Skeletal muscle cell (primary cell): ENCODE measurements at regions not wholly inside any gene's neighbourhood (a gene's known extent, or its start where the extent isn't known, plus 50 kb on each side); places are given as distances from the start of the nearest gene placed in this dataset.
"Not testable (repeated sequence)": the region's sequence is repeated elsewhere in the genome, so short reads cannot be mapped to it uniquely, and the experiment has no call there.

ENCODE experiments used
- DNase-seq: peaks from one replicate; pipeline ENCODE4 v3.0.0-alpha.2; 2010; ENCODE audit warnings: low read depth
- H3K4me3 ChIP-seq: 2 replicates; pipeline ENCODE4 v1.5.1; 2011; ENCODE audit warnings: low read depth, mild to moderate bottlenecking, control low read depth, low read length, moderate library complexity

DNA sequence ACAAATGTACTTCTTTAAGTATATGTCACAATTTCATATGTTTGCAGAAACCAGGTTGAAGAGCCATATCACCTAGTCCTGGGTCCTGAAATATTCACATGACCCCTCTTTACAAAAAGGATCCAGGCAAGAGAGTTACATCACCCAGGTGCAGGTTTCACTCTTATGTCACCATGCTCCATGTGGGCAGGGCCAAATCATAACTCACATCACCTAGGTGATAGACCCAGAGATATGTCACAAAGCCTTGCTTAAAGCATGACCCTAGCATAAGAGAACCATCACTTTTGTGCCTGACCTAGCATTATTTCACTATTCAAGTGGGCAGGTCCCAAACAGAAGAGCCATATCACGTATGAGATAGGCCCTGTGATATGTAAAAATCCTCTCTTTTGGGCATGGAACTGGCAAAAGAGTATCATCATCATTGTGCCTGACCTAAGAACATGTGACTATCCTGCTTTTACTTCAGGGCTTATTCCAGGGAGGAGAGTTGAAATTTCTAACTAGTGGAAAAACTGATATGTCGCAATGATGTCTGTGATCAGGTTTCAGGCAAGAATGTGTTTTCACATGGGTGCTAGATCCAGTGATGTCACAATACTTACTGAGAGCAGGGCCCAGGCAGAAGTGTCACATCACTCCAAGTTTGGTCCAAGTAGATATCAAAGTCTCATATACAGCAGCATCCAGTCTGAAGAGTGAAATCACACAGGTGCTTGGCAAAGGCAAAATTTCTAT is 909.9 kb upstream of the AMELY start:
- H3K4me3 ChIP-seq = no peak overlapping the region
- peak; percentile 57 for DNase-seq

DNA sequence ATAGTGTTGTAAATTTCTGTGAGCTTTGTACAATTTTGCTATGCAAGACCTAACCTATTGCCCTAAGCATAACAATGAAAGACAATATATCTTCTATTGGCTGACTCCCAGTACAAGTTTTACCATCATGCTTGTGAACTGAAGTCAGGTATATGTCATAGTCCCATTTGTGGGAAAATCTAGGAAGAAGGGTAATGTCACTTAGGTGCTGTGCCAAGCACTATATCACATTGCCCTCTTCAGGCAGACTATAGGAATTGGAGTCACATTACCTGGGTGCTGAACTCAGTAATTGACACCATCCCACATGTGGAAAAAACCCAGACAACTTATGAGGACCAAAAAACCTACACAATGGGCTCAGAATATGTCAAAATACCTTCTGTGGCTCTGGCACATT is 907.4 kb upstream of the AMELY start:
- no peak overlapping the region for H3K4me3 ChIP-seq
- no peak for DNase-seq

DNA sequence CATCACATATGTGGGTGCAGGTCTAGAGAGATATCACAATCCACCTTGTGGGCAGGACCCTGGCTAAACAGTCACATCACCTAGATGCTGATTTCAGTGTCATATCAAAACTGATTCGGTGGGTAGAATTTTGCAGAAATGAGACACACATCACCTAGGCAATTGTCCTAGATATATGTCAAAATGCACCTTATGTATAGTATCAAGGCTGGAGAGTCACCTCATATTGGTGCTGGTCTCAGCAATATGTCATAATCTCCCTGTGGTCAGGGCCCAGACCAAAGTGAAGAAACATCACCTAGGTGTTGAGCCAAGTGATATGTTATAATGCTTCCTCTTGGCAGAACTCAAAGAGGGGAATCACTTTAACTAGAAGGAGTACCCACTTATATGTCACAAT is 905.0 kb upstream of the AMELY start:
- no peak for DNase-seq
- H3K4me3 ChIP-seq = no peak overlapping the region

DNA sequence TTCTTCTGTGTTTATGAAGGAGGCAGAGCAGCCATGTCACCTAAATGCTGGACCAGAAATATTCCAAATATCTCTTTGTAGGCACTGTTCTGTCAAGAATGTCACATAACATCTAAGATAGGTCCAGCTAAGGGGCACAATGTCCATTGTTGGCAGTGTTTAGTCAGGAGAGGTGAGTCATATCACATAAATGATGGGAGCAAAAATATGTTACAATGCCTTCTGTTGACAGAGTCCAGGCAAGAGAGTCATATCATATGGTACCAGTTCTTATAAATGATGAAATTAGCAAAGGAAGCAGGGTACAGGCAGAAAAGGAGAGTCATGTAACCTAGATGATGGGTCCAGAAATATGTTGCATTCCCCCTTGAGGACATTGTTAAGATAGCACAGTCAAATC is 904.4 kb upstream of the AMELY start:
- DNase-seq = no peak
- H3K4me3 ChIP-seq = no peak overlapping the region

DNA sequence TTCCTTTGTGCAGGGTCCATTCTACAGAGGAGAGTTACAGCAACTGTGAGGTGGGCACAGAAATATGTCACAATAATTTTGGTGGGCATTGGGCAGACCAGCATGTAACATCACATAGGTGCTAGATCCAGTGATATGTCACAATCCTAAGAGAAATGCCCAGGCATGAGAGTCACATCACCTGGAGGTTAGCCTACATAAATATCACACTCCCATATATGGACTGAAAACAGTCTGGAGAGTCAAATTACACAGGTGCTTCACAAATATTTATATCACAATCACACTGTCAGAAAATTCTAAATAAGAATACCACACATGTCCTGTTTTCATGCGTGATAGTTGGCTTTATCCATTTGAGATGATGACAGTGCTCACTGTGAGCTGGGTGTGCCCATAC is 903.7 kb upstream of the AMELY start:
- DNase-seq = no peak
- no peak overlapping the region for H3K4me3 ChIP-seq

DNA sequence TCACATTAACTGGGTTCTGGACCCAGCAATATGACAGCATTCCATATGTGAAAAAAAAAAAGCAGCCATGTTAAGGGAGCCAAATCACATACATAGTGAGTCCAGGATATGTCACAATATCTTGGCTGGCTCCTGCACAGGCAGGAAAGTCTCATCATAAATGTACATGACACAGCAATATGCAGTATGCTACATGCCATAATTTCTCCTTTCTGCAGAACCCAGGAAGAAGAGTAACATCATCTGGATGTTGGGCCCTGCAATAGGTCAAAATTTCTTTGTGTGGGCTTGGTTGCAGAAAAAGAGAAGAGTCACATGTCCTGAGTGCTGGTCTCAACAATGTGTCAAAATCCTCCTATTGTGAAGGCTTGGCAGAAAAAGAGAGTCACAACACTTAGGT is 902.8 kb upstream of the AMELY start:
- DNase-seq = no peak

DNA sequence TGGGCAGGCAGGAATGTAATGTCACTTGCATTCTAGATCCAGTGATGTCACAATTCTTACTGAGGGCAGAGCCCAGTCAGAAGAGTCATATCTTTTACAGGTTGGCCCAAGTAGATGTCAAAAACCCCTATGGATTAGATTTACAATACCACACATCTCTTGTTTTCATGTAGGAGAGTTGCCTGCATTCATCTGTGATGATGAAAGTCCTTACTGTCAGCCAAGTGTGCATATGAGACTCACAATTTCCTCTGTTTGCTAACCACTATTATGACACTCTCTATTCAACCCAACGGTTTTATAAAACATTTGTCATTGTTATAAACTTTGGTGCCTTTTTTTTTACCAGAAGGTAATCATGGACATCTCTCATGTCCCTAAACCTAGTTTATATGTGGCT is 898.8 kb upstream of the AMELY start:
- H3K4me3 ChIP-seq = no peak overlapping the region
- peak; percentile 14 for DNase-seq

More for the DNA sequence above, 902.8 kb upstream of the AMELY start:
- H3K4me3 ChIP-seq = no peak overlapping the region

DNA sequence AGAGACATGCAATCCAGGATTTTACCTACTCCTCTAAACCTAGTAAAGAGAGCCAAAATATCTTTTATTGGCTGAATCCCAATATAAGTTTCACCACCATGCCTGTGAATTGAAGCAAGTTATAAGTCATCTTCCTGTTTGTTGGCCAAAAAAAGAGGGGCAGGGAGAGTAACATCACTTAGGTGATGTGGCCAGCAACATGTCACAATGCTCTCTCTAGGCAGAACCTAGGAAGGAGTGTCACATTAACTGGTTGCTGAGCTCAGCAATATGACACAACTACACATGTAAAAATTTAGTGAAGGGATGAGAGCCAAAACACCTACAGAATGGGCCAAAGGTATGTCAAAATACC is 895.9 kb upstream of the AMELY start:
- no peak overlapping the region for H3K4me3 ChIP-seq
- DNase-seq = peak; percentile 4

DNA sequence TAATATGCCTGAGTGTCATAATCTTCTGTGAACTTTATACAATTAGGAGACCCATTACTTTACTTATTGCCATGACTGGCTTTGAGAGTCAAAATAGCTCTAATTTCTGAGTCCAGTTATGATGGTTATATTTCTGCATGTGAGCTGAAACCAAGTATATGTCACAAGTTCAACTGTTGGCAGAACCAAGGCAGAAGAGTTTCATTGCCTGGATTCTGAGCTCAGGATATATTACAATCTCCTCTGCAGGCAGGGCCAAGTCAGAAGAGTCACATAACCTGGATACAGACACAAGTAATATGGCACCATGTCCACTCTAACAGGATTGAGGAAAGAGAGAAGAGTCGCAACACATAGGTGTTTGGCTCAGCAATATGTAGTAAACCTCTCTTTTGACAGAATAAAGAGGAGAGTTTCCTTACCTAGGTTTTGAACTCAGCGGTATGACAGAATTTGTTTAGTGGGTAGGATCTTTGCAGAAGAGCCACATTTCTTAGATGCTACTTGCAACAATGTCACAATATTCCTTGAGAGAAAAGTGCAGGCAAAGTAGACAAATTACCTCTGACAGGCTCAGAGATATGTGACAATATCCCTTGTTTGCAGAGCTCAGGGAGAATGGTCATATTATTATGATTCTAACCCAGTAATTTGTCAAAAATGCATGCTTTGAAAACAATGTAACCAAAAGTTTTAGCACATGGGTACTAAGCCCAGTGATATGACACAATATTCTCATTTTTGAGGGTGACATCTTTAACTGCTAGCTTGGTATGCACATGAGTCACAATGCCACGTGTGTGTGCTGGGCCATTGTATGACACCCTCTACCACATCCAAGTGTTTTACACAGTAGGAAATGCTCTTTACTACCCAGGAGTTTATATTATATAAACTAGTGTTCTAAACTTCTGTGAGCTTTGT is 895.3 kb upstream of the AMELY start:
- H3K4me3 ChIP-seq = no peak overlapping the region
- DNase-seq = peak; percentile 23

DNA sequence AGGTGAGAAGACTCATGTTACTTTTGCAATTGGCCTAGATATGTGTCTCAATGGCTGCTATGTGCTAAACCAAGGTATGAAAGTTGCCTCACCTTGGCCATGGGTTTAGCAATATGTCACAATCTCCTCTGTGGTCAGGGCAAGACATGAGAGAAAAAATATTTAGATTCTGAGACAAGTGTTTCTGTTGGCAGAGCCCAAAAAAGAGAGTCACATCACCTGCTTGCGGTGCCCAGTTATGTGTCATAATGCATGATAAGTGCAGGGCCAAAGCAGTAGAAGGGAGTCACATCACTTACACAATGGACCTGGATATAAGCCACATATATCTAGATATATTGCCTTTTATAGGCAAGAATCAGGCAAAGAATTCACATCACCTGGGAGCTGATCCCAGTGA is 894.1 kb upstream of the AMELY start:
- no peak for DNase-seq
- H3K4me3 ChIP-seq = no peak overlapping the region

DNA sequence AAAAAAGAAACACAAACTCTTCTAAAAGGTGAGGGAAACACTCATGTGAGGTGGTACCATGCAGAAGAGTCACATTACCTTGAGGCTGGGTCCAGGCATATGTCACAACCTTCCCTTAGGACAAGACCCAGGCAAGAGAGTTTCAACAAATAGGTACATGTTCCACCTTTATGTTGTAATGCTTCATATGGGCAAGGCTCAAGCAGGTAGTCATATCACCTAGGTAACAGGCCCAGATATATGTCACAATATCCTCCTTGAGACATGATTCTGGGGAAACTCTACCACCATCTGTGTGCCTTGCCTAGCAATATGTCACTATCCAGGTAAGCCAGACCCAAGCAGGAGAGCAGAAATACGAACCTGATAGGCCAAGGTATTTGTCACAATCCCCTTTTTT is 892.2 kb upstream of the AMELY start:
- no peak overlapping the region for H3K4me3 ChIP-seq
- no peak for DNase-seq

DNA sequence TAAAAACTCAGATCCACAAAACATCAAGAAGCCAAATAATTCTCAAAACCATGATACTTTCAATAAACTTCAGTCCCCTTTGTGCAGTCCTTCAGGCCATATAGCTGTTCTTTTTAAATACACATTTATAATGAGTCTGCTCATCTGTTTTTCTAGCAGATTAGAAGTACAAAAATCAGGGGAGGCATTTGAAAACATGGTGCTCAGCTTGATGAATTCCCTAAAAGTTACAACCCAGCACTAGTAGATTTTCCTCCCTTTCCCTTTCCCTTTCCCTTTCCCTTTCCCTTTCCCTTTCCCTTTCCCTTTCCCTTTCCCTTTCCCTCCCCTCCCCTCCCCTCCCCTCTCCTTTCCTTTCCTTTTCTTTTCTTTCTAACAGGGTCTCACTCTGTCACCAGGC is 884.6 kb upstream of the AMELY start:
- no peak overlapping the region for H3K4me3 ChIP-seq
- no peak for DNase-seq

DNA sequence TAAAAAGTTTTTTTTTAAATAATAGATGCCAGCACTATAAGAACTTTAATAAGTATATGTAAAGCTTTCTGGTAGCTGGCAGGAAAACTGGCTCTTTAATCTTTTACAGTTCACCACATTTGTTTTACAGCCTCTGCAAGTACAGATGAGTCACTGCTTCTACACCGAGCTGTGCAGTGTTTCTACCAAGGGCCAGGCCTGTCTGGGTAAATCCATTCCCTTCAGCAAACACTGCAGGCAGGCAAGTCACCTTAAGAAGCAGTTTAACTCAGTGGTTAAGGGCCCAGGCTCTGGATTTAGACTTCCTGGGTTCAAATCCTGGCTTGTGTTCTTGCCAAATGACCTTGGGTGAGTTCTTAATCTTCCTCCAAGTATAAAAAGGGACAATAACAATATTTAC is 882.9 kb upstream of the AMELY start:
- no peak overlapping the region for H3K4me3 ChIP-seq
- DNase-seq = no peak

DNA sequence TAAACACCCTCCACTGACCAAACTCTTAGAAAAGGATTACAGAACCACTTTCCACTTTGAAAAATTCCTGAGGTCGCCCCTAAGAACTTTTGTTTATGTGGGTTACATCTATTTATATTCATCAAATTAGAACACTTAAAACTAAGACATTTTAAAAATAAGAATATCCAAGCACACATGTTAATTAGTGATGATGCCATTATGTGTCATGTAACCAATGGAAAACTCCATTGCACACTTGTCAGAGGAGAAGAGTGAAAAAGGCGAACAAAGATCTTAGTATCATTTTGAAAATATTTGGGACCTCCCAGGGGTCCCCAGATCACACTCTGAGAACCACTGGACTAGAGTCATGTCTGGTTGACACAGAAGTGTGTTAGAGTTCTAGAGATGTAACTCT is 882.4 kb upstream of the AMELY start:
- DNase-seq = no peak
- no peak overlapping the region for H3K4me3 ChIP-seq

DNA sequence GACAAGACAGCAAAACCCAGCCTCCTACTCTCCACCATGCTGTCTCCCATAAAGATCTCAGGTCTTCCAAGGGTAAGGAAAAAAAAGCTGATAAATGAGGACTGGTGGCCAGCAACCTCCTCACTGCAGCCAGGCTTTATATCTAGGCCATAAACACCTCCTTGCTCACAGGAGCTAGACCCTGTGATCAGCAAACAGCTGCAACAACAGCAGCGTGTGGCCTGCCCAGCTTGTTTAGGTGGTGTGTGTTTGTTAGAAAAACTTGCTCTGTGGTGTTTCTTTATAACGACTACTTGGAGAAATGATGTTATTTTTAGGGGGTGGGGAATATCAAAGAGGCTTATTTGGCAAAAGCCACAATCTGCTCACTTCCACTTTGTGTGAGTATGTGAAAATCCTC is 880.9 kb upstream of the AMELY start:
- H3K4me3 ChIP-seq = no peak overlapping the region
- DNase-seq = no peak

DNA sequence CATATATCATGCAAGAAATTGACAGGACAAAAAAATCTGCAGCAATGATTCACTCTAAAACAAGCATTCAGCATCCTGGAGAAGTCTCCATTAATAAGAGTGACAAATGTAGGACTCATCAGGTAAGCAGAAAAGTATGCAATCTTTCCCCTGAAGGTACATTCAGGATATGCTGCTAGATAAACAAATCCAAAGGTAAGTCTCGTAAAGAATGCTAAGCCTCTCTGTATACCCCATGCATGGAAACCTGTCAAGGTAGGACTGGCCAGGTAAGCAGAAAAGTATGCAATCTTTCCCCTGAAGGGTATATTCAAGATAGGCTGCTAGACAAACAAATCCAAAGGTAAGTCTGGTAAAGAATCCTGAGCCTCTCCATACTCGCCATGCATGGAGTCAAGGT is 869.9 kb upstream of the AMELY start:
- no peak overlapping the region for H3K4me3 ChIP-seq
- no peak for DNase-seq

DNA sequence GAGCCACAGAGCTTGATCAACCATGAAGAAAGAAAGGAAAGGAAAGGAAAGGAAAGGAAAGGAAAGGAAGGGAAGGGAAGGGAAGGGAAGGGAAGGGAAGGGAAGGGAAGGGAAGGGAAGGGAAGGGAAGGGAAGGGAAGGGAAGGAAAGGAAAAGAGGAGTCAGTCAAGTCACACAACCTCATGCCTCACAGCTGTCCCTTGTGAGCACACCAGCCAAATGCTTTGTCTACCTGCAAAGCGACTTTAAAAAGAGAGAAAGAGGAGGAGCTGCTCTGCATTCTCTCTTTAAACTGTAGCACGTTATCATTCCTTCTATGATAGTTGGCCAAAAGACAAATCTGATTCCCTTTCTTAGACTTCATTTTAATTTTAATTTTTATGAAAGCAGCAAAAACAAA is 863.9 kb upstream of the AMELY start:
- not testable (repeated sequence) for H3K4me3 ChIP-seq, DNase-seq

DNA sequence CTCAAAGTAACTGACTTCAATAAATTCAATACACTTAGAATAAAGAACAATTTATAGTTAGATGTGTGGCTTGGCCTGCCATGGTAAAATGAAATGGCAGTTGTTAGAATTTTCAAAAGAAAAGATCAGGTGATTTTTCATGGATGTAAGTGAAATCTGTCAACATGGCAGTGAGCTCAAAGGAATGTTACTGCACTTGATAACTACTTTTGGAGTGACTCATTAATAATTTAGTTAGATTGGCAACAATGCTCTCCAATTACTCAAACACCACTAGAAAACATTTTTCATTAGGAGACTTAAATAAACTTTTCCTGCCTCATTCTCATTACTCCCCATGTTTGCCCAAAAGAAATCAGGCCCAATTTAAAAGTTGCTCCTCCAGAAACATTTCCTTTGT is 860.2 kb upstream of the AMELY start:
- no peak overlapping the region for H3K4me3 ChIP-seq
- DNase-seq = no peak

DNA sequence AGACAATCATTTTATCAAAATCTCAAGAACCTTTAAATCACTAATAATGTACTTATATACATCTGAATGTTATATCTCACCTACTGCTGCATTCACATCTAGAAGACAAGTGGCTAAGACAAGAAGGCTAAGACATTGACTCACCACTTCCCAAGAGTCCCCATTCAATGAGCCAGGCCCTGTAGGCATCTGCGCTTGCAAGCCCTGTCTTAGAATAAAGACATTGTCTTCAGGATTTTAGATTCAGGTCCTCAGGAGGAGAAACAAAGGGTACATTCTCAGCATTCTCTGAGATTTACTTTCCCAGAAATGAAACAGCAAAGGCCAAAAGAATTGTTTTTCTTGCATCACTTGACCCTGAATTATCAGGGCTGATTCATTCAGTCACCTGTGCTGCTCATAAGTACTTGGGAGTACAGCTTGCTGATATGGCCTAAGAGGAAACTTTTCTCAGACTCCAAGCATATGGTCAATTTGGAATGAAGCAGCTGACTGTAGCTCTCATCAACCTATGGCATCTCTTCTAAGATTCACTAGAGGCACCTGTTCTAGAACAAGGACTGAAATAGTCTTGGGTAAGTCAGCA is 858.3 kb upstream of the AMELY start:
- H3K4me3 ChIP-seq = no peak overlapping the region
- peak; percentile 33 for DNase-seq

DNA sequence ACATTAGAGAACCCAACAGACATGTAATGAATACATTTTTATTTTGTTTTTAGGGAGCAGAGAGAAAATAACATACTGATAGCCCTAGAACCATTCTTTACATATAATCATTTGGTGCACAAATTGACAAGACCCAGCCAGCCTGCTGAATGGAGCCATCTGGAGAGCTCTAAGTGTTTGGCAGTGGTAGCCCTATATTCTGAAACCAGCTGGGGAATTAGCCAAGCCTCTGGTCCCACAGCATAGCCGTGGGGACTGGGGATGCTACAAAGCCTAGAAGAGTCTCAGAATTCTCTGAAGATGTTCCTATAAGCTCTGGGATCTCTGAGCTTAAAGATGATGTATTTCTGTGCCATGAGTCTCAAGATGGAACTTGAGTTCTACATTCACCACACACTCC is 857.3 kb upstream of the AMELY start:
- H3K4me3 ChIP-seq = no peak overlapping the region
- DNase-seq = no peak

DNA sequence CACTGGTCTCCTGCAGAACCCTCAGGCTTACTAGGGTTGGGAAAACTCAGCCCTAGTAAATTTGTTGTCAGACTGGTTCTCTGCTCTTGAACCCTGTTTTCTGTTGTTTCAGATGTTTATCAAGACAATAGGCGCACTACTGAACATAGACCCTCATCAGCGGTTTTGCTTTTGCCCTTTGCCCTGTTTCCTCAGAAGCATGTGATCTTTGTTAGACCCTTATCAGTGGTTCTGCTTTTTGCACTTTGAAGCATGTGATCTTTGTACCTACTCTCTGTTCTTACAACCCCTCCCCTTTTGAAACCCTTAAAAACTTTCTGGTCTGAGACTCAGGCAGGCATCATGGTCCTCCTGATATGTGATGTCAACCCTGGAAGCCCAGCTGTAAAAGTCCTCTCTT is 842.2 kb upstream of the AMELY start:
- no peak overlapping the region for H3K4me3 ChIP-seq
- no peak for DNase-seq
